NCI-H1105 (cell line): ENCODE measurements at regions not wholly inside any gene's neighbourhood (a gene's known extent, or its start where the extent isn't known, plus 50 kb on each side); places are given as distances from the start of the nearest gene placed in this dataset.
"Not testable (repeated sequence)": the region's sequence is repeated elsewhere in the genome, so short reads cannot be mapped to it uniquely, and the experiment has no call there.

Experiments used
- DNase-seq: peaks from one replicate; lab custom pipeline; 2025; lab: John Stamatoyannopoulos, UW

DNA sequence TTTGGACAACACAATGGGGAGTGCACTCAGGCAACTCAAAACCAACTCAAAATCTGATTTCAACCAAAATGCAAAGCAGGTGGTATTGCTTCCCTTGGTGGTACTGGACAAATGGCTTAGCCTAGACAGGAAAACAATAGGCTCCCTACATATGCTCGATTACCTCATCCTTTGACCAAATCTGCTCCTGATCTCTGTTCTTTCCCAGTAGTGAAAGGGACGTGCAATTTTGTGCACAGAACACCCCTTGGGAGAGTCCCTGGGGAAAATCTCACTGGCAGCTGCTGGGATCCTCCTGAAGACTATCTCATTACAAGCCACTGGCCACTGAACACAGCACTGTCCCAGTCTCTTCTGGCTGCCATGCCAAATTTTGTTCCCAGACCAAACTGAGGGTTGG is 149.2 kb upstream of the VSTM2A start:
- no peak for DNase-seq

DNA sequence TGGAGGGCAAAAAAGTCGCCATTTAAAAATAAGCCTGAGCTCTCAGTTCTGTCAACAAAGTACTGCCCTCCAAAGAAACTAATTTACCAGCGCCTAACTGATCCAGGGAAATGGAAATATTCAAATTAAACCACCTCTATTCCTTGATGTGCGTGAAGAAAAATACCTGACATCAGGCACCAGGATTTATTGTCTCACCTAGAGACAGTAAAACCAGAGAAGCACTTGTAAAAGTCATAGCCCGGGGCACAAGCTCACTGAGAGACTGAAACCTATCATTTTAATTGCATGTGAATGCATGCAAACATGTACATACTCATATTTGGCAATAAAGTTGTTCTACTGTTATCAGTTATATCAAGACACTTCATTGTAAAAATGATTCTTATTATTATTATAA is 147.3 kb upstream of the VSTM2A start:
- DNase-seq: peak; percentile 27

- DNase-seq: no peak
Measured at GRCh38 chr7:54397836-54398612, 144.2 kb upstream of the VSTM2A start.

DNA sequence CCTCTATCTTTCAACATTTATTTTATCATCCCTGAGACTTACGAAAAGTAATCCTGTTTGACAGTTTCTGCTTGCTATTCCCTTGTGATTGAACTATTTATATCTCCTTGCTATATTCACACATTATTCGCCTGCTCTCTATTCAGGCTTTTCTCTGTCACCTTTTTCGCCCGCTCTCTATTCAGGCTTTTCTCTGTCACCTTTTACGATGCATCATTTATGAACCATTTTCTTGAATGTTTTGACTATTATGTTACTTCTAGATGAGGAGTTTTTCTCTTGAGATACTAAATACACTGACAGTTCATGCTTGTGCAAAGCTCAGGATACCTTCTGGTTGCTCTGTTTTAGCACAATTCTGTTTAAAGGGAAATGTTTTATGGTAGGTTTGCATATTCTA is 143.3 kb upstream of the VSTM2A start:
- DNase-seq: no peak

GRCh38 chr7:54409917-54410316 is 132.3 kb upstream of the VSTM2A start:
- no peak for DNase-seq

DNA sequence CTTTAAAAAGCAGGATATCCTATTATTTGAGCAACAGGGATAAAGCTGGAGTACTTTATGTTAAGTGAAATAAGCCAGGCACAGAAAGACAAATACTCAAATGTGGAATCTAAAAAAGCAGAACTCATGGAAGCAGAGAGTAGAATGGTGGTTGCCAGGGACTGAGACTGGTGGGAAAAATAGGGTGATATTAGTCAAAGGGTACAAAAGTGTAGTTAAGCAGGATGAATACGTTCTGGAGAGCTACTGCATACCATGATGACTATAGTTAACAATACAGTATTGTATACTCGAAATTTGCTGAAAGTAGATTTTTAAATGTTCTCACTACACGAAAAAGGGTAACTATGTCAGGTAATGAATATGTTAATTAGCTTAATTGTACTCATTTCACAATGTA is 125.5 kb upstream of the VSTM2A start:
- no peak for DNase-seq

GRCh38 chr7:54419209-54419608 is 123.0 kb upstream of the VSTM2A start:
- DNase-seq: no peak

DNA sequence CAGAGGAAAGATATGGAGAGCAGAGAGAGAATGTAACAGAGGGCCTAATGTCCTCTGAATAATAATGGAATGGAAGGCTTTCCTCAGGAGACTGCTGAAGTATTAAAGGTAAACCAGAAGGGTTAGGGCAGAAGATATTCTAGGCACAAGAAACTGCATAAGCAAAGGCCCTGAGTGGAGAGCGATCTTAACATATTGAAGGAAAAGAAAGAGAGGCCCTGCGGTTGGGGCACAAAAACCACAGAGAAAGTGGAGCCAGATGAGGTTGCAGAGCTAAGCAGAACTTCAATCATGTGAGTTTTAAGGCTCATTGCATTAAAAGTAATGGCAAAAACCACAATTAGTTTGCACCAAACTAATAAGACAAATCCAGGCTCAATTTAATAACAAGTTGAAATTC is 115.8 kb upstream of the VSTM2A start:
- no peak for DNase-seq

GRCh38 chr7:54429111-54429510 is 113.1 kb upstream of the VSTM2A start:
- no peak for DNase-seq

DNA sequence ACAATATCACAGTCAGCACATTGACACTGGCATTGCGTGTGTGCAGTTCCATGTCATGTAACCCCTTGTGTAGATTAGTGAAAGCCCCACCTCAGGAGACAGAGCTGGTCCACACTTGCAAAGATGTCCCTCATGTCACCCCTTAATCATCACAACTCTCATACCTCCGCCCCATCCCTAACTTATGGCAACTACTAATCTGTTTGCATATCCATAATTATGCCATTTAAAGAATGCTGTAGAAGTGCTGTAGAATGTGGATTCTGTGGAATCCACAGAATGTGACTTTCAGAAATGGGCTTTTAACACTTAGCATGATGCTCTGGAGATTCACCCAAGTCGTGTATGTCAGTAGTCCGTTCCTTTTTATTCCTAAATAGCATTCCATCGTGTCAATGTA is 102.8 kb upstream of the VSTM2A start:
- no peak for DNase-seq

DNA sequence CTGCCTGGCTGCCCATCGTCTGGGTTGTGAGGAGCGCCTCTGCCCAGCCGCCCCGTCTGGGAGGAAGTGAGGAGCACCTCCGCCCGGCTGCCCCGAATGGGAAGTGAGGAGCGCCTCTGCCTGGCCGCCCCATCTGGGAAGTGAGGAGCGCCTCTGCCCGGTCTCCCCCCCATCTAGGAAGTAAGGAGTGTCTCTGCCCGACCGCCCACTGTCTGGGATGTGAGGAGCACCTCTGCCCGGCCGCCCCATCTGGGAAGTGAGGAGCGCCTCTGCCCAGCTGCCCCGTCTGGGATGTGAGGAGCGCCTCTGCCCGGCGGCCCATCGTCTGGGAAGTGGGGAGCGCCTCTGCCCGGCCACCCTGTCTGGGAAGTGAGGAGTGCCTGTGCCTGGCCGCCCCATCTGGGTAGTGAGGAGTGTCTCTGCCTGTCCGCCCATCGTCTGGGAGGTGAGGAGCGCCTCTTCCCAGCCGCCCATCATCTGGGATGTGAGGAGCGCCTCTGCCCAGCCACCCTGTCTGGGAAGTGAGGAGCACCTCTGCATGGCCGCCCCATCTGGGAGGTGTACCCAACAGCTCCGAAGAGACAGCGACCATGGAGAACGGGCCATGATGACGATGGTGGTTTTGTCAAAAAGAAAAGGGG is 98.0 kb upstream of the VSTM2A start:
- not testable (repeated sequence) for DNase-seq

DNA sequence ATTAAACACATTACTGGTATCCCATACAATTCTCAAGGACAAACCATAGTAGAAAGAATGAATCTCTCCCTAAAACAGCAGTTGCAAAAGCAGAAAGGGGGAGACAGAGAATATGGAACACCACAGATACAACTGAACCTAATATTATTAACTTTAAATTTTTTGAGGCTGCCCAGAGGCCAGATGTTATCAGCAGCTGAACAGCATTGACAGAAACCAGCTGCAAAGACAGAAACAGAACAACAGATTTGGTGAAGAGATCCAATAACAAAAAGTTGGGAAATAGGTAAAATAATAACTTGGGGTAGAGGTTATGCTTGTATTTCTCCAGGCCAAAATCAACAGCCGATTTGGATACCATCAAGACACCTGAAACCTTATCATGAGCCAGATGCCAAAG is 89.0 kb upstream of the VSTM2A start:
- not testable (repeated sequence) for DNase-seq

DNA sequence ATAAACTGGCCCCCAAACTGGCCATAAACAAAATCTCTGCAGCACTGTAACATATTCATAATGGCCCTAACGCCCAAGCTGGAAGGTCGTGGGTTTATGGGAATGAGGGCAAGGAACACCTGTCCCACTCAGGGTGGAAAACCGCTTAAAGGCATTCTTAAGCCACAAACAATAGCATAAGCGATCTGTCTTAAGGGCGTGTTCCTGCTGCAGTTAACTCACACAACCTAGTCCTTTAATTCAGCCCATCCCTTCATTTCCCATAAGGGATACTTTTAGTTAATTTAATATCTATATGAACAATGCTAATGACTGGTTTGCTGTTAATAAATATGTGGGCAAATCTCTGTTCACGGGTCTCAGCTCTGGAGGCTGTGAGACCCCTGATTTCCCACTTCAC is 87.5 kb upstream of the VSTM2A start:
- DNase-seq: not testable (repeated sequence)

DNA sequence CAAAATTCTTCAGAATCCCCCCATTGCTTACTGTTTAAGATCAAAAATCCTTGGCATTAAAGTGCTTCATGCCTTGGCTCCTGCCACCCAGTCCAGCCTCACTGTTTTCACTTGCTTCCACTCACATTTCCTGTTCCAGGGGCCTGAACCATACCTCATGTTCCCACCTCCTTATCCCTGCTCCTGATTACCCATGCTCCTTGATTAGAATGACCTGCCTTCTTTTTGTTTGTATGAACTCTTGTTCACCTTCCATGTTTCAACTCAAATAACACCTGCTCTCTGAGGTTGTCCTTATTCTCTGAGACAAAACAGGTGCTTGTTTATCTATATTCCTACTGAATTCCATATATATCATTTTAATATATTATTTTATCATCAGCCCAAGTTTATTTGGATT is 77.1 kb upstream of the VSTM2A start:
- DNase-seq: no peak

DNA sequence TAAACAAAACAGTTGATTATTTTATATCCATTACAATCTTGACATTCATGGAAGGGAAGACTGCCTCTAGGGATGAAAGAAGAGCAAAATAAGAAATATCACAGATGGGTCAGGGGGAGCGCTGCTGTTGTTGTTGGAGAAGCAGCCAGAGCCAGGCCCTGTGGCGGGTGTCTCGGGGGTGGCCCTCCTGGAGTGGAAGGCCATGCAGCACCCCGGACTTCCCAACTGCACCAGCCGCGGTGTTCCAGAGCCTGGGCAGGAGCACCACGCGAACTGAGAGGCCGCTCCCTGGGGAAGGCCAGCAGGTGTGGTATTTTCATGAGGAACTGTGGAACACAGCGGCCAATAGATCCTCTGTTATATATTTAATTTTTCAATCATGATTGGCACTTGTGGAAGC is 72.4 kb upstream of the VSTM2A start:
- no peak for DNase-seq

DNA sequence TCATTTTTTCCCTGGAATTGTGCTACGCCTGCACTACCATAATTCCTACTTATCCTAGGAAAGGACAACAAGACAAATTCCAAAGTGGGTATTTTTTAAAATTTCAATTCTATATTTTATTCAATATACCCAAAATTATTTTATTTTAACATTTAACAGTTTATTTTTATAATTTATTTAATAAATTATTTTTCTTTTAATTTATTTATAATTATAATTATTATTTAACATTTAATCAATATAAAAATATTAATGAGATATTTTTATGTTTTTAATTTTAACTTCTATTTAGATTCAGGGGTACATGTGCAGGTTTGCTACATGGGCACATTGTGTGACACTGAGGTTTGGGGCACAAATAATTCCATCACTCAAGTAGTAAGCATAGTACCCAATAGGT is 65.6 kb upstream of the VSTM2A start:
- no peak for DNase-seq

- no peak for DNase-seq
Measured at GRCh38 chr7:54477083-54477482, 65.1 kb upstream of the VSTM2A start.

GRCh38 chr7:54483523-54483922 is 58.7 kb upstream of the VSTM2A start:
- DNase-seq: no peak

GRCh38 chr7:54485044-54485443 is 57.1 kb upstream of the VSTM2A start:
- DNase-seq: no peak
